Testis (tissue), 2 donors: ENCODE measurements at regions not wholly inside any gene's neighbourhood (a gene's known extent, or its start where the extent isn't known, plus 50 kb on each side); places are given as distances from the start of the nearest gene placed in this dataset.

ENCODE experiments used
- CTCF ChIP-seq, 3 experiments: fragments of 450-650 bp in 2 of 3; fragments of 200-600 bp in 1 of 3; sonication (generic) in 1 of 3; IDR thresholded peaks; one replicate each; pipeline ENCODE4 v1.5.1; 2016 to 2019; ENCODE audit warnings: antibody characterized with exemption in 3 of 3, mild to moderate bottlenecking in 2 of 3, moderate library complexity in 1 of 3
- POLR2A ChIP-seq: fragments of 450-650 bp; IDR thresholded peaks from one replicate; pipeline ENCODE4 v1.6.1; 2017; ENCODE audit warnings: antibody characterized with exemption, mild to moderate bottlenecking, moderate library complexity

GRCh38 chr7:68276725-68277124 is 1280.1 kb downstream of the TYW1 start:
- TF ChIP-seq POLR2A (no peak), CTCF (IDR thresholded peaks at IDR 0.05) (no peak)
